GM19023 (cell line): ENCODE measurements at regions not wholly inside any gene's neighbourhood (a gene's known extent, or its start where the extent isn't known, plus 50 kb on each side); places are given as distances from the start of the nearest gene placed in this dataset.
"Not testable (repeated sequence)": the region's sequence is repeated elsewhere in the genome, so short reads cannot be mapped to it uniquely, and the experiment has no call there.

Source experiments
- ATAC-seq: cut with Tn5 transposase; IDR thresholded peaks from one replicate; pipeline ENCODE4 v1.9.1; 2021; ENCODE audit warnings: mild to moderate bottlenecking, moderate library complexity; ENCODE audit not compliant: unreplicated experiment

DNA sequence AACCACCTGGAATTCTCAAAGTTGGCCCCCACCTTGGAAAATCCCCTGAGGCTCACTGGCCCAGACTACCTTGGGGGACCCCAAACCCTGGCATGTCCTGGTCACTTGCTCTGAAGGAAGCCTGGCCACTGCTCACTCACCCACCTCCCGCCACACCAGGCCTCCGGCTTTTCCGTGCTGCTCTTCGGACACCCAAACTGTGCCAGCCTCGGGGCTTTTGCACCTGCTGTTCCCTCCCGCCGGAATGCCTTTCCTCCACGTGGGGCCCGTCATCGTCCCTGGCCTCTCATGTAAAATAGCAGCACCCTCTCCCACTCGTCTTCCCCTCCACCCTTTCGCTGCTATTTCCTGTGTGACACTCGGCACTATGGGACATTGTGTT lies 87.2 kb upstream of the NCOR2 start:
- no peak for ATAC-seq

GRCh38 chr12:124653169-124653931 lies 85.9 kb upstream of the NCOR2 start:
- ATAC-seq = no peak

DNA sequence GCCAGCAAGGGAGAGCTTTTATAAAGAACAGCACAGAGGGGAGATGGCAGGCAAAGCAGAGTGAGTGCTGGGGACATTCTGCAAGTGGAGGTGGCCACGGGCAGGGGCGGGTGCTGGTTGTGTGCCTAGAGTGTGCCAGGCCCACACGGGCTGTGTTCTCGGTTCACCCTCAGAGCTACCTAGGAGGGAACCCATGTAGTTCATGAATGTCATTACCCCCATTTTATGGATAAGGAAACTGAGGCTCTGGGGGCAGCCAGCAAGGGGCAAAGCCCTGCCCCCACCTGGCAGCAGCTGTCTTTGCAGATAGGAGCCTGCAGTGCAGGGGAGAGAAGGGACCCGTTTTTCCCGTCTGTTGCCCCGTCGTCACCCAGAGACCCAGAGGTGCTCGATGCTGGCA lies 85.2 kb upstream of the NCOR2 start:
- ATAC-seq = no peak

DNA sequence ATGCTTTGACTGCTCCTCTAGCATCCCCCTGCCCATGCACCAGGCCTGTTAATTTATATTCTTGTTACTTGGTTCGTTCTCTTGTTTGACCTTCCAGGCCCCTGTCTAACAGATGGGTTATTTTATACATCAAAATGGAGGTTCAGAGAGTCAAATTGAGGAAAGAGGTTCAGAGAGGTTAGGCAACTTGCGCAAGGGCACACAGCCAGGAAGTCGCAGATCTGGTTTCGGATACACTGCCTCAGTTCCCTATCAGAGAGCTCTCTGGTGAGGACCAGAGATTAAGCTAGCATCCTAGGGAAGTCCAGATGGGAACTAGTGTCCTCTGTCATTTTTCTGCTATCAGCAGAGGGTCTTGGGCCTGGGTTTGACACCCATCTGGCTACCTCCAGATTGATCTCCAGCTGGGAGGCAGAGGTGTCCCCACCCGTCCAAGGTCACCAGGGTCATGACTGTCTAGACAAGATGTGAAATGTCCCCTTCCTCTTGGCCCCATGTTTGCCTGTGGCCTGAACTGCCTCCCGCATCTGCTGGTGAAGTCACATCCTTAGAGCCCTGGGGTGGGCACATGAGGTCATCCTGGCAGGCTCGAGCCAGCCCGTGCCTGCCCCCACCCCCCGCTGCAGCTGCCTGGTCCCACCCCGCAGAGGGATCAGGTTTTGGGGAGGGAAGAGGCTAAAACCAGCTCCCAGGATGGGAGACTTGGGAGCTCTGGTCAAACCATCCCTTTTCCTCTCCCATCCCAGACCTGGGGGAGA lies 84.3 kb upstream of the NCOR2 start:
- no peak for ATAC-seq

GRCh38 chr12:124650912-124651311 lies 83.5 kb upstream of the NCOR2 start:
- no peak for ATAC-seq

- ATAC-seq = no peak
These were observed 81.4 kb upstream of the NCOR2 start for GRCh38 chr12:124648710-124649384.

DNA sequence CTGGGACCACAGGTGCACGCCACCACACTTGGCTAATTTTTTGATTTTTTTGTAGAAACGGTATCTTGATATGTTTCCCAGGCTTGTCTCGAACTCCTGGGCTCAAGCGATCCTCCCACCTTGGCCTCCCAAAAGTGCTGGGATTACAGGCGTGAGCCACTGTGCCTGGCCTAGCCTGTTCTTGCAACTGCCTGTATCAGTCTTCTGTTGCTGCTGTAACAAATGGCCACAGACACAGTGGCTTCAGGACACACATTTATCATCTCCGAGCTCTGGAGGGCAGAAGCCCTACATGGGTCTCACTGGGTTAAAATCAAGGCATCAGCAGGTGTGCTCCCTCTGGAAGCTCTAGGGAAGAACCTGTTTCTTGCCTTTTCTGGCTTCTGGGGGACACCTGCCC lies 79.9 kb upstream of the NCOR2 start:
- ATAC-seq = no peak

GRCh38 chr12:124646385-124647230 lies 79.2 kb upstream of the NCOR2 start:
- ATAC-seq = no peak

DNA sequence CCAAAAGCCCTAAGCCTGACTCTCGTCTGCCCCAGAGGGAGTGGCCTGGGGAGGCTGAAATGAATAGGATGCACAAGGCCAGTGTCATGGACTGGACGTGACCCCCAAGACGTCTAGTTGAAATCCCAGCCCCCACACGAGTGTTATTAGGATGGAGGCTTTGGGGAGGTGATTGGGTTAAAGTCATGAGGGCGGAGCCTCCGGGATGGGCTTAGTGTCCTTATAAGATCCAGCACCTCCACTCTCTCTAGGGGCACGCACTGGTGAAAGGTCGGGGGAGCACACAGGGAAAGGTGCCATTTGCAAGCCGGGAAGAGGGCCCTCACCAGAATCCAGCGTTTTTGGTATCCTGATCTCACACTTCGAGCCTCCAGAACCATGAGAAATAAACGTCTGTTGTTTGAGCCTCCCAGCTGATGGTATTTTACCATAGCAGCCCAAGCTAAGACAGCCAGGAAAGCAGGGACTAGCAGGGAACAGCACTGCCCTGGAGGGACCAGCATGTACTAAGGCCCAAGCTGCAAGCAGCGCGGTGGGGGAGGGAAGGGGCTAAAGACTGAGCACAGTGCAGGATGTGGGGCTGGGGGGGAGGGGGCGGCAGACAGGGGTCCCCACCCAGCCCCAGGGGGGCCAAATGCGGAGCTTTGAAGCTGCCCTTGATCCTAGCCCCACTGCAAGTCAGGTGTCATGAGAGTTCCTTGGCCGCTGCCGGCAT lies 78.3 kb upstream of the NCOR2 start:
- no peak for ATAC-seq

- ATAC-seq = not testable (repeated sequence)
These were observed 76.4 kb upstream of the NCOR2 start for GRCh38 chr12:124643768-124644167.

GRCh38 chr12:124642105-124642504 lies 74.7 kb upstream of the NCOR2 start:
- no peak for ATAC-seq

- no peak for ATAC-seq
These were observed 74.2 kb upstream of the NCOR2 start for GRCh38 chr12:124641591-124641990.

- ATAC-seq = no peak
These were observed 72.6 kb upstream of the NCOR2 start for GRCh38 chr12:124640056-124640455.

DNA sequence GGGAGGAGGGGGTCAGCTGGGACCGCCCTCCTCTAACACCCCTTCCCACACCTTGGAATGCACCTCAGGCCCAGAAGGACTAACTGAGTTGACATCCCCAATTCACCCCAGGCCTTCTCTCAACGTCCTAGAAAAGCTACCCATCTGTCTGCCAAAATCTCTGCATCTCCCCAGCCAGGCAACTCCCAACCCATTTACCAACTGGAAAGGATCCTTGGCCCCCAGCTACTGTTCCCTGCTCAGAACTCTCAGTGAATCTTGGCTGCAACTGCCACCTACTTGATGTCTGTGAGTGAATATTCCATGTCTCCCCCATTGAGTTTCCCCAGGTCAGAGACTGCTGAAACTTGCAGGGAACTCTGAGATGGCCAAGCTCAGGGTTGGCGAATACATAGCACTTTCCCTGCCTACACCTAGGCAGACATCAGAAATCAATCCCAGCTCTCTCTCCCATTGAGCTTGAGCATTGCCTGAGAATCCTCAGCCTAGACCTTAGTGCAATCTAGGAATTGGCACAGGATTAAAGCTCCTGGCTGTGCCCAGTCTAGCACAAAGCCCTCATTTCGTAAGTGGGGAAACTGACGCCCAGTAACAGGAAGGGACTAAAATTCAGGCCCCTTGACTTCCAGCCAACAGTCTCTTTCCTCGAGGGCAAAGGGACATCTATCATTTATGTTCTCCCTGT lies 71.9 kb upstream of the NCOR2 start:
- no peak for ATAC-seq

- no peak for ATAC-seq
These were observed 70.2 kb upstream of the NCOR2 start for GRCh38 chr12:124637581-124637981.

- ATAC-seq = no peak
These were observed 69.8 kb upstream of the NCOR2 start for GRCh38 chr12:124637163-124637562.

- ATAC-seq = no peak
These were observed 68.9 kb upstream of the NCOR2 start for GRCh38 chr12:124636138-124636978.

DNA sequence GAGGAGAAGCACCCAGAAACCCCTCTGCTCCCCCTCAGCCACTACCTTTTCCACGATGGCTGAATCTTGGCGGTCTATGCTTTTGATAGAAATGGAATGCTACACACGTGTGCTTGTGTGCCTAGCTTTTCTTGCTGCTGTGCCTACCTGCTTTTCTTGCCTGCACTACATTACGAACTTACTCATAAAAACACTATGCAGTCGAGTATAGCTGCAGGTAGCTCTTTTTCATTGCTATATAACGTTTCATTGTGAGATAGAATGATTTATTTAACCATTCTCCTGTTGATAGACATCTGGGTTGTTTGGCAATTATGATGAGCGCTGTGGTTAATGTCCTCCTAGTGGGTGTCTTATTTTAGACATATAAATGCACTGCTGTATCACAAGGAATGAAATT lies 67.9 kb upstream of the NCOR2 start:
- no peak for ATAC-seq
